Keratinocyte (primary cell): ENCODE measurements at regions not wholly inside any gene's neighbourhood (a gene's known extent, or its start where the extent isn't known, plus 50 kb on each side); places are given as distances from the start of the nearest gene placed in this dataset.

Source experiments
- EZH2 ChIP-seq: IDR thresholded peaks from one replicate; pipeline ENCODE4 v1.6.1; 2012; ENCODE audit warnings: inconsistent platforms, mild to moderate bottlenecking, low read length, moderate library complexity
- TF ChIP-seq, protein P1 (sequence below), 3 experiments: IDR thresholded peaks in 1 of 3; conservative IDR thresholded peaks in 1 of 3; optimal IDR thresholded peaks in 1 of 3; 2 replicates in 2 of 3; 3 replicates in 1 of 3; pipeline versions ENCODE3 to v1.5.1; 2011; ENCODE audit warnings: low read length in 3 of 3, mild to moderate bottlenecking in 3 of 3, moderate library complexity in 2 of 3, control low read depth in 1 of 3, inconsistent platforms in 1 of 3; ENCODE audit not compliant: insufficient read depth in 2 of 3; ENCODE audit errors: extremely low read depth in 1 of 3

DNA sequence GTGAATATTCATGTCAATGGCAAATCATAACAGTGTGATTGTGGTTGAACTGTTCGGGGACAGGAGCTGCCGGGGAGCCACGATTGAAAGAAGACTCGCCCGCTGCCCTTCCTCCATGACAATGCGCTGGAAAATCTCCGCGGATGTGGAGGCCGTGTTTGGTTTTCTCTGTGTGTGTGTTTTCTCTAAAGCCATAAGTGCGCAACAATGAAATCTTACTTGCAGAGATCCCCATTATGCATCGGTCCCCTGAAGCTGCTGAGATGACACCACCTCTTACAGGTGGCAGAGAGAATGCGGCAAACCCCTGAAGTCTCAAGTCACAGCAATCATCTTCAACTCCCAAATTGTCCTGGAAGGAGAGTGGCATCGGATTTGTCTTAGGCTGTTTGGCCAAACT, 442.3 kb upstream of the MKI67 start:
- TF ChIP-seq, protein P1, sequence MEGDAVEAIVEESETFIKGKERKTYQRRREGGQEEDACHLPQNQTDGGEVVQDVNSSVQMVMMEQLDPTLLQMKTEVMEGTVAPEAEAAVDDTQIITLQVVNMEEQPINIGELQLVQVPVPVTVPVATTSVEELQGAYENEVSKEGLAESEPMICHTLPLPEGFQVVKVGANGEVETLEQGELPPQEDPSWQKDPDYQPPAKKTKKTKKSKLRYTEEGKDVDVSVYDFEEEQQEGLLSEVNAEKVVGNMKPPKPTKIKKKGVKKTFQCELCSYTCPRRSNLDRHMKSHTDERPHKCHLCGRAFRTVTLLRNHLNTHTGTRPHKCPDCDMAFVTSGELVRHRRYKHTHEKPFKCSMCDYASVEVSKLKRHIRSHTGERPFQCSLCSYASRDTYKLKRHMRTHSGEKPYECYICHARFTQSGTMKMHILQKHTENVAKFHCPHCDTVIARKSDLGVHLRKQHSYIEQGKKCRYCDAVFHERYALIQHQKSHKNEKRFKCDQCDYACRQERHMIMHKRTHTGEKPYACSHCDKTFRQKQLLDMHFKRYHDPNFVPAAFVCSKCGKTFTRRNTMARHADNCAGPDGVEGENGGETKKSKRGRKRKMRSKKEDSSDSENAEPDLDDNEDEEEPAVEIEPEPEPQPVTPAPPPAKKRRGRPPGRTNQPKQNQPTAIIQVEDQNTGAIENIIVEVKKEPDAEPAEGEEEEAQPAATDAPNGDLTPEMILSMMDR (optimal IDR thresholded peaks at IDR 0.05 in 1 of 3, IDR thresholded peaks at IDR 0.05 in 1 of 3, conservative IDR thresholded peaks at IDR 0.05 in 1 of 3; ENCODE audit: extremely low read depth in 1 of 3, insufficient read depth in 2 of 3, low read length in 3 of 3): no peak
- TF ChIP-seq EZH2: no peak
